HCT116 (cell line): ENCODE measurements at regions not wholly inside any gene's neighbourhood (a gene's known extent, or its start where the extent isn't known, plus 50 kb on each side); places are given as distances from the start of the nearest gene placed in this dataset.

ENCODE experiments used
- ATAC-seq: fragments of 200-7000 bp; cut with Tn5 transposase; 2 replicates; pipeline ENCODE4 v1.9.1; 2020; ENCODE audit warnings: mild to moderate bottlenecking, moderate library complexity
- BruUV-seq: library from RNA; stranded (reverse); fragments of 400-500 nt; replicated peaks from 2 replicates; lab custom pipeline; 2021; lab: Mats Ljungman, UMichigan
- CTCF ChIA-PET: fragments of 300-600 bp; sonication (Branson Sonifier 250); formaldehyde crosslinking; loops from one replicate; lab custom pipeline; 2021; ENCODE audit warnings: antibody characterized with exemption; lab: Charles Lee
- POLR2A ChIA-PET: fragments of 300-600, 350-600 bp; sonication (Branson Sonifier 250); formaldehyde crosslinking; loops from one replicate; lab custom pipeline; 2021; ENCODE audit warnings: antibody characterized with exemption; lab: Charles Lee
- RAD21 ChIA-PET, 2 experiments: fragments of 300-600 bp; sonication (Branson Sonifier 250); formaldehyde crosslinking; loops; one replicate each; lab custom pipeline; 2023; ENCODE audit warnings: low total read pairs in 2 of 2; ENCODE audit not compliant: uncharacterized antibody in 2 of 2, unreplicated experiment in 2 of 2, low non-redundant PET in 1 of 2; lab: Charles Lee
- DNase-seq: peaks from one replicate; pipeline ENCODE4 v3.0.0-alpha.2; 2010; ENCODE audit warnings: low read depth, low spot score
- H2AFZ ChIP-seq: fragments of 200-600 bp; shearing (Covaris generic), sonication (generic); 2 replicates; pipeline ENCODE4 v1.6.1; 2017; ENCODE audit warnings: low read depth, mixed run types, mixed read lengths, antibody characterized with exemption, low read length; ENCODE audit not compliant: poor library complexity, severe bottlenecking
- H3K27ac ChIP-seq: 2 replicates; pipeline ENCODE4 v1.5.1; 2012; ENCODE audit warnings: low read depth, low read length
- H3K27me3 ChIP-seq: fragments of 200-600 bp; sonication (generic); 2 replicates; pipeline ENCODE4 v1.6.1; 2016; ENCODE audit warnings: mixed run types, low read length, mixed read lengths; ENCODE audit not compliant: insufficient read depth
- H3K36me3 ChIP-seq, 2 experiments: fragments of 200-500 bp in 1 of 2; fragments of 200-600 bp in 1 of 2; sonication (Bioruptor generic) in 1 of 2; sonication (generic) in 1 of 2; 2 replicates each; pipeline versions ENCODE4 v1.5.1 to v1.6.1; 2014 to 2016; ENCODE audit warnings: low read length in 2 of 2, inconsistent platforms in 1 of 2, mixed read lengths in 1 of 2, mixed run types in 1 of 2; ENCODE audit not compliant: insufficient read depth in 2 of 2, control insufficient read depth in 1 of 2
- H3K4me1 ChIP-seq, 2 experiments: fragments of 200-600 bp in 1 of 2; sonication (generic) in 1 of 2; 2 replicates each; pipeline versions ENCODE4 v1.5.1 to v1.6.1; 2012 to 2017; ENCODE audit warnings: low read length in 2 of 2, inconsistent platforms in 1 of 2, mild to moderate bottlenecking in 1 of 2, mixed read lengths in 1 of 2, mixed run types in 1 of 2, moderate library complexity in 1 of 2; ENCODE audit not compliant: insufficient read depth in 2 of 2, control insufficient read depth in 1 of 2
- H3K4me2 ChIP-seq: fragments of 200-600 bp; sonication (generic); 2 replicates; pipeline ENCODE4 v1.6.1; 2017; ENCODE audit warnings: mixed run types, low read length, mixed read lengths
- H3K4me3 ChIP-seq, 2 experiments: fragments of 200-600 bp in 1 of 2; sonication (generic) in 1 of 2; replicated peaks in 1 of 2; 2 replicates each; pipeline ENCODE4 v1.5.1; 2011 to 2016; ENCODE audit warnings: low read length in 2 of 2, control low read depth in 1 of 2, low read depth in 1 of 2, mild to moderate bottlenecking in 1 of 2, mixed read lengths in 1 of 2, mixed run types in 1 of 2
- H3K79me2 ChIP-seq: fragments of 200-600 bp; sonication (generic); 2 replicates; pipeline ENCODE4 v1.6.1; 2017; ENCODE audit warnings: mild to moderate bottlenecking, mixed run types, low read length, moderate library complexity, mixed read lengths; ENCODE audit not compliant: insufficient read depth
- H3K9ac ChIP-seq: fragments of 200-600 bp; sonication (generic); 2 replicates; pipeline ENCODE4 v1.6.1; 2016; ENCODE audit warnings: low read length, mixed read lengths
- H3K9me2 ChIP-seq: fragments of 200-600 bp; sonication (generic), shearing (Covaris generic); 2 replicates; pipeline ENCODE4 v1.6.1; 2017; ENCODE audit warnings: mixed run types, mild to moderate bottlenecking, moderate library complexity; ENCODE audit not compliant: insufficient read depth
- H3K9me3 ChIP-seq, 2 experiments: fragments of 200-500 bp in 1 of 2; fragments of 200-600 bp in 1 of 2; sonication (Bioruptor generic) in 1 of 2; sonication (generic) in 1 of 2; 2 replicates each; pipeline ENCODE4 v1.6.1; 2014 to 2017; ENCODE audit warnings: low read length in 2 of 2, mixed read lengths in 2 of 2, inconsistent platforms in 1 of 2, low read depth in 1 of 2, mild to moderate bottlenecking in 1 of 2, mixed run types in 1 of 2, moderate library complexity in 1 of 2; ENCODE audit not compliant: control insufficient read depth in 1 of 2, insufficient read depth in 1 of 2
- H4K20me1 ChIP-seq: fragments of 200-600 bp; sonication (generic), shearing (Covaris generic); 2 replicates; pipeline ENCODE4 v1.6.1; 2017; ENCODE audit warnings: mixed run types, mild to moderate bottlenecking, moderate library complexity; ENCODE audit not compliant: insufficient read depth
- CBX3 ChIP-seq: IDR thresholded peaks from 2 replicates; pipeline ENCODE4 v1.6.1; 2012; ENCODE audit warnings: low read depth
- CEBPB ChIP-seq: IDR thresholded peaks from 2 replicates; pipeline ENCODE4 v1.6.1; 2012; ENCODE audit warnings: low read depth
- CTCF ChIP-seq, 3 experiments: fragments of 200-600 bp in 1 of 3; sonication (generic) in 1 of 3; IDR thresholded peaks in 2 of 3; conservative IDR thresholded peaks in 1 of 3; 2 replicates each; pipeline ENCODE4 v1.5.1; 2012 to 2017; ENCODE audit warnings: low read depth in 2 of 3, low read length in 2 of 3, antibody characterized with exemption in 1 of 3, borderline replicate concordance in 1 of 3, control low read depth in 1 of 3, mild to moderate bottlenecking in 1 of 3, mixed read lengths in 1 of 3, mixed run types in 1 of 3, moderate library complexity in 1 of 3; ENCODE audit not compliant: insufficient read depth in 1 of 3
- EGR1 ChIP-seq: IDR thresholded peaks from 2 replicates; pipeline ENCODE4 v1.6.1; 2012; ENCODE audit warnings: low read depth
- ELF1 ChIP-seq: IDR thresholded peaks from 2 replicates; pipeline ENCODE4 v1.6.1; 2012; ENCODE audit warnings: low read depth, borderline replicate concordance
- EZH2 ChIP-seq: fragments of 200-600 bp; sonication (generic); IDR thresholded peaks from 2 replicates; pipeline ENCODE4 v1.6.1; 2017; ENCODE audit warnings: antibody characterized with exemption, mixed run types
- EZH2phosphoT487 ChIP-seq: fragments of 200-600 bp; IDR thresholded peaks from 2 replicates; pipeline ENCODE4 v1.6.1; 2018; ENCODE audit warnings: antibody characterized with exemption, borderline replicate concordance
- FOSL1 ChIP-seq: IDR thresholded peaks from 2 replicates; pipeline ENCODE4 v1.6.1; 2012; ENCODE audit warnings: low read depth
- POLR2A ChIP-seq: IDR thresholded peaks from 2 replicates; pipeline ENCODE4 v1.7.0; 2011; ENCODE audit warnings: borderline replicate concordance; ENCODE audit not compliant: insufficient read depth, insufficient read length; ENCODE audit errors: extremely low read depth
- POLR2AphosphoS5 ChIP-seq: IDR thresholded peaks from 2 replicates; pipeline ENCODE4 v1.6.1; 2011; ENCODE audit warnings: mild to moderate bottlenecking, low read depth, low read length, moderate library complexity
- RAD21 ChIP-seq: IDR thresholded peaks from 2 replicates; pipeline ENCODE4 v1.6.1; 2012; ENCODE audit warnings: low read depth, mild to moderate bottlenecking
- REST ChIP-seq: IDR thresholded peaks from 2 replicates; pipeline ENCODE4 v1.6.1; 2012; ENCODE audit warnings: low read depth
- SIN3A ChIP-seq: IDR thresholded peaks from 2 replicates; pipeline ENCODE4 v1.6.1; 2012; ENCODE audit warnings: low read depth
- SP1 ChIP-seq: IDR thresholded peaks from 2 replicates; pipeline ENCODE4 v1.6.1; 2012; ENCODE audit warnings: low read depth
- SRF ChIP-seq: IDR thresholded peaks from 2 replicates; pipeline ENCODE4 v1.6.1; 2012; ENCODE audit warnings: low read depth
- TCF7L2 ChIP-seq: IDR thresholded peaks from 2 replicates; pipeline ENCODE4 v1.7.0; 2011; ENCODE audit warnings: borderline replicate concordance, inconsistent platforms; ENCODE audit not compliant: insufficient read depth, insufficient read length; ENCODE audit errors: extremely low read depth
- YY1 ChIP-seq: IDR thresholded peaks from 2 replicates; pipeline ENCODE4 v1.6.1; 2011; ENCODE audit warnings: low read length, low read depth, moderate library complexity, mild to moderate bottlenecking; ENCODE audit not compliant: insufficient replicate concordance; ENCODE audit errors: extremely low read depth
- ZBTB33 ChIP-seq: IDR thresholded peaks from 2 replicates; pipeline ENCODE4 v1.6.1; 2011; ENCODE audit warnings: mild to moderate bottlenecking, low read length, moderate library complexity; ENCODE audit not compliant: insufficient replicate concordance; ENCODE audit errors: extremely low read depth
- ZFX ChIP-seq: fragments of 450-650 bp; IDR thresholded peaks from 2 replicates; pipeline ENCODE4 v1.6.1; 2017
- ZNF274 ChIP-seq: fragments of 200-500 bp; sonication (Bioruptor generic); IDR thresholded peaks from 2 replicates; pipeline ENCODE4 v1.6.1; 2014; ENCODE audit warnings: mild to moderate bottlenecking, low read depth, low read length, inconsistent platforms
- intact Hi-C: fragments of 100-400 bp; cut with micrococcal nuclease; formaldehyde crosslinking; loops from 2 replicates; pipeline ENCODE4 v1.10.0; 2022

GRCh38 chr15:86028961-86029360 lies 50.7 kb upstream of the AGBL1 start:
- ChIA-PET CTCF (no interaction called here), RAD21 (no interaction called here), POLR2A (no interaction called here)
- no peak overlapping the region for H2AFZ ChIP-seq
- no peak for TF ChIP-seq EGR1
- TF ChIP-seq ZBTB33: no peak
- no peak for TF ChIP-seq EZH2
- TF ChIP-seq SRF: no peak
- TF ChIP-seq TCF7L2: no peak
- no peak for TF ChIP-seq FOSL1
- TF ChIP-seq YY1: no peak
- TF ChIP-seq SIN3A: no peak
- TF ChIP-seq POLR2AphosphoS5: no peak
- TF ChIP-seq CEBPB: no peak
- no peak for TF ChIP-seq EZH2phosphoT487
- TF ChIP-seq RAD21: no peak
- no peak for TF ChIP-seq POLR2A
- TF ChIP-seq ZFX: no peak
- no peak for TF ChIP-seq CTCF (IDR thresholded peaks at IDR 0.05 in 2 of 3, conservative IDR thresholded peaks at IDR 0.05 in 1 of 3; ENCODE audit: borderline replicate concordance in 1 of 3, insufficient read depth in 1 of 3, low read depth in 2 of 3, low read length in 2 of 3)
- TF ChIP-seq CBX3: no peak
- TF ChIP-seq ELF1: no peak
- no peak for TF ChIP-seq ZNF274
- TF ChIP-seq SP1: no peak
- no peak for TF ChIP-seq REST
- H3K36me3 ChIP-seq: no peaks in the 10 kb centered on the region
- 0 out of 2 replicates have a peak, but pooled peaks cover 4% of the 10 kb centered on the region for H3K27me3 ChIP-seq
- BruUV-seq: no TSS peak
- no peaks in the 10 kb centered on the region for H4K20me1 ChIP-seq
- H3K79me2 ChIP-seq: no peaks in the 10 kb centered on the region
- H3K9me2 ChIP-seq: no peaks in the 10 kb centered on the region
- no peak overlapping the region for H3K9ac ChIP-seq
- no peak overlapping the region for H3K27ac ChIP-seq
- intact Hi-C loops: no loop called here
- H3K4me1 ChIP-seq: no peaks in the 10 kb centered on the region
- H3K9me3 ChIP-seq: no peaks in the 10 kb centered on the region
- H3K4me2 ChIP-seq: no peak overlapping the region
- no peak for ATAC-seq
- no peak overlapping the region for H3K4me3 ChIP-seq
- no peak for DNase-seq
